ENCODE measurements at regions not wholly inside any gene's neighbourhood (a gene's known extent, or its start where the extent isn't known, plus 50 kb on each side); places are given as distances from the start of the nearest gene placed in this dataset.
"Not testable (repeated sequence)": the region's sequence is repeated elsewhere in the genome, so short reads cannot be mapped to it uniquely, and the experiment has no call there.

GRCh38 chr7:123321578-123321977 is 121.8 kb upstream of the SLC13A1 start:
- not testable (repeated sequence) for DNase-seq

GRCh38 chr7:123319911-123320310 is 120.1 kb upstream of the SLC13A1 start:
- DNase-seq: no peak

GRCh38 chr7:123314886-123315285 is 115.1 kb upstream of the SLC13A1 start:
- no peak for DNase-seq

GRCh38 chr7:123308254-123308951 is 108.6 kb upstream of the SLC13A1 start:
- DNase-seq: no peak

GRCh38 chr7:123305840-123306375 is 106.1 kb upstream of the SLC13A1 start:
- no peak for DNase-seq

GRCh38 chr7:123303926-123304325 is 104.2 kb upstream of the SLC13A1 start:
- no peak for DNase-seq

GRCh38 chr7:123296965-123297364 is 97.2 kb upstream of the SLC13A1 start:
- no peak for DNase-seq

GRCh38 chr7:123293710-123294109 is 93.9 kb upstream of the SLC13A1 start:
- no peak for DNase-seq

GRCh38 chr7:123292227-123292626 is 92.5 kb upstream of the SLC13A1 start:
- DNase-seq: no peak

- DNase-seq: no peak
These were observed 89.4 kb upstream of the SLC13A1 start for GRCh38 chr7:123289200-123289599.

GRCh38 chr7:123285076-123285700 is 85.4 kb upstream of the SLC13A1 start:
- DNase-seq: no peak

- DNase-seq: no peak
These were observed 83.6 kb upstream of the SLC13A1 start for GRCh38 chr7:123283373-123283772.

- DNase-seq: peak; percentile 16
These were observed 82.4 kb upstream of the SLC13A1 start for GRCh38 chr7:123282181-123282580.

- DNase-seq: no peak
These were observed 80.2 kb upstream of the SLC13A1 start for GRCh38 chr7:123279949-123280348.

- DNase-seq: peak; percentile 62
These were observed 75.4 kb upstream of the SLC13A1 start for GRCh38 chr7:123275036-123275753.

GRCh38 chr7:123273185-123273584 is 73.4 kb upstream of the SLC13A1 start:
- DNase-seq: no peak

GRCh38 chr7:123271856-123272255 is 72.1 kb upstream of the SLC13A1 start:
- DNase-seq: no peak

- DNase-seq: peak; percentile 90
These were observed 71.5 kb upstream of the SLC13A1 start for GRCh38 chr7:123271231-123271630.

GRCh38 chr7:123270570-123270969 is 70.8 kb upstream of the SLC13A1 start:
- no peak for DNase-seq

- no peak for DNase-seq
These were observed 66.1 kb upstream of the SLC13A1 start for GRCh38 chr7:123265853-123266252.

GRCh38 chr7:123264820-123265219 is 65.1 kb upstream of the SLC13A1 start:
- not testable (repeated sequence) for DNase-seq

- no peak for DNase-seq
These were observed 60.7 kb upstream of the SLC13A1 start for GRCh38 chr7:123260428-123260960.

- DNase-seq: no peak
These were observed 60.0 kb upstream of the SLC13A1 start for GRCh38 chr7:123259759-123260158.

All from NCI-H226 (cell line).